HFFc6 (cell line): ENCODE measurements at regions not wholly inside any gene's neighbourhood (a gene's known extent, or its start where the extent isn't known, plus 50 kb on each side); places are given as distances from the start of the nearest gene placed in this dataset.

Experiments used
- DNase-seq: peaks from one replicate; pipeline ENCODE4 v3.0.0-alpha.2; 2018
- H3K27ac Mint-ChIP-seq: 2 replicates; pipeline ENCODE4 v1.8.0; 2020; ENCODE audit warnings: mild to moderate bottlenecking, mixed read lengths
- H3K27me3 Mint-ChIP-seq: 2 replicates; pipeline ENCODE4 v1.8.0; 2021; ENCODE audit warnings: mild to moderate bottlenecking, moderate library complexity, mixed read lengths; ENCODE audit not compliant: insufficient read depth
- H3K36me3 Mint-ChIP-seq: 2 replicates; pipeline ENCODE4 v1.8.0; 2021; ENCODE audit warnings: low read depth, mixed read lengths
- H3K4me1 Mint-ChIP-seq: 2 replicates; pipeline ENCODE4 v1.8.0; 2020; ENCODE audit warnings: low read depth, mixed read lengths
- H3K4me3 Mint-ChIP-seq: 2 replicates; pipeline ENCODE4 v1.8.0; 2020; ENCODE audit warnings: mild to moderate bottlenecking, moderate library complexity, mixed read lengths
- H3K9me3 Mint-ChIP-seq: 2 replicates; pipeline ENCODE4 v1.8.0; 2020; ENCODE audit warnings: mild to moderate bottlenecking, mixed read lengths
- CTCF ChIP-seq: fragments of 200-600 bp; sonication (generic); IDR thresholded peaks from 2 replicates; pipeline ENCODE4 v1.5.0; 2021; ENCODE audit warnings: antibody characterized with exemption, mild to moderate bottlenecking

GRCh38 chr16:86252596-86252995 is 257.7 kb upstream of the FOXF1 start:
- H3K4me1 Mint-ChIP-seq = peaks cover 4% of the 10 kb centered on the region
- H3K36me3 Mint-ChIP-seq = peaks cover 6% of the 10 kb centered on the region; the same call in 1 of the 2 replicates
- no peaks in the 10 kb centered on the region; the same call in 1 of the 2 replicates for H3K9me3 Mint-ChIP-seq
- DNase-seq = peak; percentile 15
- H3K27me3 Mint-ChIP-seq = peaks cover 38% of the 10 kb centered on the region
- H3K27ac Mint-ChIP-seq = no peak overlapping the region
- no peak overlapping the region for H3K4me3 Mint-ChIP-seq
- TF ChIP-seq CTCF = peak; percentile 77

- TF ChIP-seq CTCF = no peak
- peaks cover 6% of the 10 kb centered on the region; the same call in 1 of the 2 replicates for H3K36me3 Mint-ChIP-seq
- peaks cover 6% of the 10 kb centered on the region for H3K4me1 Mint-ChIP-seq
- no peak for DNase-seq
- H3K9me3 Mint-ChIP-seq = no peaks in the 10 kb centered on the region; the same call in 1 of the 2 replicates
- H3K4me3 Mint-ChIP-seq = no peak overlapping the region
- no peak overlapping the region for H3K27ac Mint-ChIP-seq
- H3K27me3 Mint-ChIP-seq = peaks cover 27% of the 10 kb centered on the region
These were observed 254.4 kb upstream of the FOXF1 start for GRCh38 chr16:86255966-86256365.

- TF ChIP-seq CTCF = no peak
- peaks cover 5% of the 10 kb centered on the region; the same call in 1 of the 2 replicates for H3K9me3 Mint-ChIP-seq
- peaks cover 11% of the 10 kb centered on the region for H3K4me1 Mint-ChIP-seq
- no peak overlapping the region for H3K27ac Mint-ChIP-seq
- no peak overlapping the region for H3K4me3 Mint-ChIP-seq
- H3K27me3 Mint-ChIP-seq = peaks cover 20% of the 10 kb centered on the region
- DNase-seq = no peak
- peaks cover 9% of the 10 kb centered on the region; the same call in 1 of the 2 replicates for H3K36me3 Mint-ChIP-seq
These were observed 253.3 kb upstream of the FOXF1 start for GRCh38 chr16:86256995-86257394.

- H3K36me3 Mint-ChIP-seq = peaks cover 10% of the 10 kb centered on the region; the same call in 1 of the 2 replicates
- peaks cover 12% of the 10 kb centered on the region for H3K4me1 Mint-ChIP-seq
- H3K27ac Mint-ChIP-seq = no peak overlapping the region
- no peak overlapping the region for H3K4me3 Mint-ChIP-seq
- DNase-seq = no peak
- H3K27me3 Mint-ChIP-seq = peaks cover 16% of the 10 kb centered on the region
- H3K9me3 Mint-ChIP-seq = peaks cover 5% of the 10 kb centered on the region; the same call in 1 of the 2 replicates
- no peak for TF ChIP-seq CTCF
These were observed 252.8 kb upstream of the FOXF1 start for GRCh38 chr16:86257546-86257945.

GRCh38 chr16:86258713-86259112 is 251.6 kb upstream of the FOXF1 start:
- Mint-ChIP-seq H3K27ac (no peak overlapping the region), H3K36me3 (peaks cover 10% of the 10 kb centered on the region; the same call in 1 of the 2 replicates), H3K4me3 (no peak overlapping the region), H3K27me3 (peaks cover 13% of the 10 kb centered on the region), H3K9me3 (peaks cover 5% of the 10 kb centered on the region; the same call in 1 of the 2 replicates), H3K4me1 (peaks cover 12% of the 10 kb centered on the region)
- no peak for DNase-seq
- no peak for TF ChIP-seq CTCF
